HepG2 (cell line): ENCODE measurements at regions not wholly inside any gene's neighbourhood (a gene's known extent, or its start where the extent isn't known, plus 50 kb on each side); places are given as distances from the start of the nearest gene placed in this dataset.

Experiments used
- ATAC-seq: fragments of 200-7000 bp; cut with Tn5 transposase; 3 replicates; pipeline ENCODE4 v1.9.1; 2020; ENCODE audit warnings: mild to moderate bottlenecking, moderate library complexity
- BruUV-seq: library from RNA; stranded (reverse); fragments of 400-500 nt; replicated peaks from 2 replicates; lab custom pipeline; 2021; lab: Mats Ljungman, UMichigan
- CTCF ChIA-PET: fragments of 300-600 bp; formaldehyde crosslinking; extraction: SDS; loops from one replicate; lab custom pipeline; 2021; ENCODE audit warnings: low total read pairs, inconsistent platforms, low intra/inter-chr PET ratio; lab: Yijun Ruan, JAX
- POLR2A ChIA-PET: fragments of 350-600 bp; sonication (Branson Sonifier 250); formaldehyde crosslinking; loops from one replicate; lab custom pipeline; 2020; ENCODE audit warnings: antibody characterized with exemption, inconsistent platforms; lab: Yijun Ruan, JAX
- DNase-seq: peaks from one replicate; pipeline ENCODE4 v3.0.0-alpha.2; 2015; ENCODE audit warnings: low spot score
- FAIRE-seq: peaks from 3 replicates; lab custom pipeline; 2011; peaks lifted over from hg19 to GRCh38; lab: Jason Lieb, UNC
- H2AFZ ChIP-seq: one replicate; pipeline ENCODE4 v1.6.1; 2011; ENCODE audit warnings: low read length, inconsistent platforms
- H3K27ac ChIP-seq: fragments of 300-600 bp; 3 replicates; pipeline ENCODE4 v1.8.0; 2011; ENCODE audit warnings: mixed run types, mild to moderate bottlenecking, mixed read lengths, low read length, inconsistent platforms; ENCODE audit not compliant: insufficient read depth; ENCODE audit errors: extremely low read length
- H3K27me3 ChIP-seq, 2 experiments: fragments of 200-600 bp in 1 of 2; 2 replicates in 1 of 2; 3 replicates in 1 of 2; pipeline versions ENCODE4 v1.6.0 to v1.8.0; 2011; ENCODE audit warnings: low read length in 2 of 2, mild to moderate bottlenecking in 2 of 2, moderate library complexity in 2 of 2, inconsistent platforms in 1 of 2; ENCODE audit not compliant: insufficient read depth in 2 of 2, control insufficient read depth in 1 of 2
- H3K36me3 ChIP-seq, 2 experiments: fragments of 200-600 bp in 1 of 2; replicated peaks in 1 of 2; 2 replicates in 1 of 2; 3 replicates in 1 of 2; pipeline versions ENCODE4 v1.5.1 to v1.8.0; 2011; ENCODE audit warnings: low read length in 2 of 2, inconsistent platforms in 1 of 2; ENCODE audit not compliant: insufficient read depth in 2 of 2, control insufficient read depth in 1 of 2
- H3K4me1 ChIP-seq: 2 replicates; pipeline ENCODE4 v1.5.1; 2012; ENCODE audit warnings: low read length, inconsistent platforms; ENCODE audit not compliant: insufficient read depth
- H3K4me2 ChIP-seq: 2 replicates; pipeline ENCODE4 v1.6.0; 2011; ENCODE audit warnings: low read depth, low read length, inconsistent platforms
- H3K4me3 ChIP-seq, 3 experiments: fragments of 200-600 bp in 1 of 3; sonication (generic), shearing (Covaris generic) in 1 of 3; replicated peaks in 1 of 3; 2 replicates each; pipeline ENCODE4 v1.5.1; 2011 to 2016; ENCODE audit warnings: low read length in 3 of 3, inconsistent platforms in 2 of 3, low read depth in 2 of 3, mild to moderate bottlenecking in 2 of 3, control low read depth in 1 of 3, mixed read lengths in 1 of 3; ENCODE audit not compliant: insufficient read depth in 1 of 3
- H3K79me2 ChIP-seq: one replicate; pipeline ENCODE4 v1.6.1; 2011; ENCODE audit warnings: low read length, inconsistent platforms; ENCODE audit not compliant: insufficient read depth
- H3K9ac ChIP-seq: 2 replicates; pipeline ENCODE4 v1.6.0; 2011; ENCODE audit warnings: mild to moderate bottlenecking, low read depth, low read length, inconsistent platforms; ENCODE audit not compliant: insufficient read depth
- H3K9me3 ChIP-seq: 2 replicates; pipeline ENCODE4 v1.5.1; 2012; ENCODE audit warnings: mild to moderate bottlenecking, low read length
- H4K20me1 ChIP-seq: 2 replicates; pipeline ENCODE4 v1.6.0; 2011; ENCODE audit warnings: inconsistent platforms, mild to moderate bottlenecking, low read length, moderate library complexity; ENCODE audit not compliant: insufficient read depth
- ARID3A ChIP-seq: IDR thresholded peaks from 2 replicates; pipeline ENCODE4 v1.6.1; 2012; ENCODE audit warnings: low read depth, low read length, improper control_type of control experiment
- FOSL1 ChIP-seq: sonication (generic); formaldehyde crosslinking; IDR thresholded peaks from 2 replicates; pipeline ENCODE4 v1.9.0; 2021; ENCODE audit warnings: missing genetic modification reagents, borderline replicate concordance
- FOSL2 ChIP-seq: sonication (generic); formaldehyde crosslinking; IDR thresholded peaks from 2 replicates; pipeline ENCODE4 v1.4.0; 2020; ENCODE audit warnings: missing genetic modification reagents
- FOXA1 ChIP-seq, 2 experiments: fragments of 450-650 bp in 1 of 2; sonication (generic) in 1 of 2; formaldehyde crosslinking in 1 of 2; IDR thresholded peaks; 2 replicates each; pipeline versions ENCODE4 v1.4.0 to v1.6.1; 2016 to 2020; ENCODE audit warnings: missing genetic modification reagents in 1 of 2
- FOXK1 ChIP-seq: sonication (generic); formaldehyde crosslinking; IDR thresholded peaks from 2 replicates; pipeline ENCODE4 v1.4.0; 2020; ENCODE audit warnings: low read depth, missing genetic modification reagents, borderline replicate concordance
- MEF2D ChIP-seq: sonication (generic); formaldehyde crosslinking; IDR thresholded peaks from 2 replicates; pipeline ENCODE4 v1.5.1; 2020; ENCODE audit warnings: mild to moderate bottlenecking, missing genetic modification reagents
- MXI1 ChIP-seq: IDR thresholded peaks from 3 replicates; pipeline ENCODE4 v1.6.1; 2012; ENCODE audit warnings: low read depth, low read length, inconsistent platforms, borderline replicate concordance
- ZBTB14 ChIP-seq: sonication (generic); formaldehyde crosslinking; IDR thresholded peaks from 2 replicates; pipeline ENCODE4 v1.4.0; 2020; ENCODE audit warnings: missing genetic modification reagents
- ZNF432 ChIP-seq: sonication (generic); formaldehyde crosslinking; IDR thresholded peaks from 2 replicates; pipeline ENCODE4 v1.5.0; 2020; ENCODE audit warnings: missing genetic modification reagents, mild to moderate bottlenecking, borderline replicate concordance
- ZNF704 ChIP-seq: sonication (generic); formaldehyde crosslinking; IDR thresholded peaks from 2 replicates; pipeline ENCODE4 v1.8.1; 2023; ENCODE audit warnings: mild to moderate bottlenecking, inconsistent platforms, moderate library complexity, missing genetic modification reagents, borderline replicate concordance
- in situ Hi-C: cut with HindIII; loops from 2 replicates; pipeline ENCODE4 v1.10.0; 2017; ENCODE audit warnings: low pct_unique_long_range_greater_than_20kb; ENCODE audit not compliant: extremely low pct_ligation_motif_present
- intact Hi-C: fragments of 100-400 bp; cut with micrococcal nuclease; formaldehyde crosslinking; loops from one replicate; pipeline ENCODE4 v1.10.0; 2022; ENCODE audit not compliant: unreplicated experiment

GRCh38 chr13:84997858-84998257 lies 801.4 kb downstream of the SLITRK6 start (continued):
- no peak for TF ChIP-seq MEF2D (CRISPR knock-in tag)
- no peak for TF ChIP-seq ZNF432
- no peak for TF ChIP-seq FOXK1 (CRISPR knock-in tag)

DNA sequence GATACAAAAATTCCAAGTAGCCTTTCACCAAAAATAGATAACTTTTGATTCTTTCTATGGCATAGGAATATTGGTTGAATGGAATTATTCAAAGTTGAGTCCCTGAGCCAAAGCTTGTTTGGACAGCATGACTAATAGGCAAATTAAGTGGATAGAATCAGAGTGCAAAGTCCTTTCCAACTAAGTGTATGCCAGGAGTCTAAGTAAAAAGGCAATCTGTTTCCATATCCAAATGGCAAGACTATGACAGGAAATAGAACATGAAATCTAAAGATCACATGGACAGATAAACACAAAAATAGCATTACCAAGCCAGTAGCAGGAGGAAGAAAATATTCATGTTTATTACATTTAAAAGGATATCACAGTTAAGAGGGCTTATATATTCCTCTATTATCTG lies 804.6 kb downstream of the SLITRK6 start:
- Histone ChIP-seq H3K4me3 (no peak overlapping the region), H3K27ac (no peak overlapping the region), H3K79me2 (no peaks in the 10 kb centered on the region), H3K9ac (no peak overlapping the region), H3K36me3 (no peaks in the 10 kb centered on the region), H3K9me3 (no peaks in the 10 kb centered on the region), H2AFZ (no peak overlapping the region), H4K20me1 (no peaks in the 10 kb centered on the region), H3K4me1 (peaks cover 6% of the 10 kb centered on the region; the same call in 1 of the 2 replicates), H3K27me3 (no peaks in the 10 kb centered on the region), H3K4me2 (peak overlapping the region; percentile 5; the same call in 1 of the 2 replicates)
- in situ Hi-C loops: no loop called here
- TF ChIP-seq FOSL2 (CRISPR knock-in tag) (peak; percentile 12; the same call in 1 of the 2 replicates), ZNF704 (no peak), ARID3A (peak; percentile 53), FOSL1 (CRISPR knock-in tag) (peak; percentile 41; the same call in 1 of the 2 replicates), ZBTB14 (CRISPR knock-in tag) (no peak), FOXA1 (IDR thresholded peaks at IDR 0.05) (no peak), FOXA1 (CRISPR knock-in tag; IDR thresholded peaks at IDR 0.05) (0 out of 2 replicates have a peak, but pooled peaks have one; percentile 14), MXI1 (no peak)
- POLR2A ChIA-PET: no interaction called here
- DNase-seq (peak; percentile 69), ATAC-seq (peak; percentile 83), FAIRE-seq (no peak)
- CTCF ChIA-PET: interaction anchor here (0.6 kb wide), 1 partner anchor 933 kb away, joined by 3 read pairs; no protein-coding TSS in a partner anchor
- no TSS peak for BruUV-seq
- intact Hi-C loops: no loop called here
